IMR-90 (cell line): ENCODE measurements at regions not wholly inside any gene's neighbourhood (a gene's known extent, or its start where the extent isn't known, plus 50 kb on each side); places are given as distances from the start of the nearest gene placed in this dataset.

Experiments
- MAZ ChIP-seq: IDR thresholded peaks from 2 replicates; pipeline ENCODE4 v1.6.1; 2012; ENCODE audit warnings: low read depth, mild to moderate bottlenecking, low read length, improper control_type of control experiment, moderate library complexity, borderline replicate concordance
- NFE2L2 ChIP-seq: fragments of 150-350 bp; IDR thresholded peaks from 2 replicates; pipeline ENCODE4 v1.6.1; 2016; ENCODE audit warnings: low read depth, mild to moderate bottlenecking, low read length
- POLR2A ChIP-seq: IDR thresholded peaks from 2 replicates; pipeline ENCODE4 v1.6.1; 2012; ENCODE audit warnings: mild to moderate bottlenecking, low read depth, low read length
- TF ChIP-seq, protein P1 (sequence below): fragments of 150-350 bp; IDR thresholded peaks from 2 replicates; pipeline ENCODE4 v1.6.1; 2017; ENCODE audit warnings: mild to moderate bottlenecking, antibody characterized with exemption, low read length, low read depth
- TF ChIP-seq, protein P2 (sequence below): conservative IDR thresholded peaks from 2 replicates; pipeline ENCODE4 v1.5.1; 2012; ENCODE audit warnings: mild to moderate bottlenecking, low read depth, low read length, improper control_type of control experiment

GRCh38 chr3:22594990-22595389, 608.1 kb upstream of the UBE2E2 start:
- no peak for TF ChIP-seq NFE2L2
- TF ChIP-seq POLR2A = no peak
- TF ChIP-seq, protein P1, sequence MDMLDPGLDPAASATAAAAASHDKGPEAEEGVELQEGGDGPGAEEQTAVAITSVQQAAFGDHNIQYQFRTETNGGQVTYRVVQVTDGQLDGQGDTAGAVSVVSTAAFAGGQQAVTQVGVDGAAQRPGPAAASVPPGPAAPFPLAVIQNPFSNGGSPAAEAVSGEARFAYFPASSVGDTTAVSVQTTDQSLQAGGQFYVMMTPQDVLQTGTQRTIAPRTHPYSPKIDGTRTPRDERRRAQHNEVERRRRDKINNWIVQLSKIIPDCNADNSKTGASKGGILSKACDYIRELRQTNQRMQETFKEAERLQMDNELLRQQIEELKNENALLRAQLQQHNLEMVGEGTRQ = no peak
- TF ChIP-seq, protein P2, sequence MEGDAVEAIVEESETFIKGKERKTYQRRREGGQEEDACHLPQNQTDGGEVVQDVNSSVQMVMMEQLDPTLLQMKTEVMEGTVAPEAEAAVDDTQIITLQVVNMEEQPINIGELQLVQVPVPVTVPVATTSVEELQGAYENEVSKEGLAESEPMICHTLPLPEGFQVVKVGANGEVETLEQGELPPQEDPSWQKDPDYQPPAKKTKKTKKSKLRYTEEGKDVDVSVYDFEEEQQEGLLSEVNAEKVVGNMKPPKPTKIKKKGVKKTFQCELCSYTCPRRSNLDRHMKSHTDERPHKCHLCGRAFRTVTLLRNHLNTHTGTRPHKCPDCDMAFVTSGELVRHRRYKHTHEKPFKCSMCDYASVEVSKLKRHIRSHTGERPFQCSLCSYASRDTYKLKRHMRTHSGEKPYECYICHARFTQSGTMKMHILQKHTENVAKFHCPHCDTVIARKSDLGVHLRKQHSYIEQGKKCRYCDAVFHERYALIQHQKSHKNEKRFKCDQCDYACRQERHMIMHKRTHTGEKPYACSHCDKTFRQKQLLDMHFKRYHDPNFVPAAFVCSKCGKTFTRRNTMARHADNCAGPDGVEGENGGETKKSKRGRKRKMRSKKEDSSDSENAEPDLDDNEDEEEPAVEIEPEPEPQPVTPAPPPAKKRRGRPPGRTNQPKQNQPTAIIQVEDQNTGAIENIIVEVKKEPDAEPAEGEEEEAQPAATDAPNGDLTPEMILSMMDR = no peak
- no peak for TF ChIP-seq MAZ
